Body of pancreas (tissue), 4 donors: ENCODE measurements at regions not wholly inside any gene's neighbourhood (a gene's known extent, or its start where the extent isn't known, plus 50 kb on each side); places are given as distances from the start of the nearest gene placed in this dataset.

Source experiments
- CTCF ChIP-seq, 7 experiments: fragments of 450-650 bp in 4 of 7; fragments of 200-600 bp in 3 of 7; sonication (generic) in 3 of 7; IDR thresholded peaks; one replicate each; pipeline ENCODE4 v1.5.1; 2016 to 2019; ENCODE audit warnings: antibody characterized with exemption in 7 of 7
- POLR2A ChIP-seq, 3 donors: fragments of 450-650 bp; IDR thresholded peaks; one replicate each; pipeline ENCODE4 v1.6.1; 2016; ENCODE audit warnings: antibody characterized with exemption in 3 of 3, mild to moderate bottlenecking in 2 of 3

DNA sequence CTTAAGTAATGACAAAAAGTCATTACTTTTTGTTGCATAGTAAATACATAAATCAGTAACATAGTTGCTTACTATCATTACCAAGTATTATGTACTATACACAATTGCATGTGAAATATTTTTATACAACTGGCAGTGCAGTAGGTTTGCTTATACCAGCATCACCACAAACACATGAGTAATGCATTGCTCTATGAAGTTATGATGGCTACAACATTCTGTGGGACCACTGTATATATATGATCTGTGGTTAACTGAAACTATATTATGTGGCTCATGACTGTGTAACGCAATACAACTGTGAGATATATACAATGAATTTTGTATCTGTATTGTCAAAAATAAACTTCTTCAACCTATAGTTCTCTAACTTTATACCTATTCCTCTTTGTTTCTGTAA, 113.7 kb upstream of the RBMS3 start:
- TF ChIP-seq CTCF (IDR thresholded peaks at IDR 0.05) (no peak), POLR2A (IDR thresholded peaks at IDR 0.05) (no peak)
